Aorta (tissue), 5 donors: ENCODE measurements at regions not wholly inside any gene's neighbourhood (a gene's known extent, or its start where the extent isn't known, plus 50 kb on each side); places are given as distances from the start of the nearest gene placed in this dataset.
A peak's percentile ranks its signal among the peaks of the same experiment; 100 is the strongest.

Experiments
- ATAC-seq: fragments of 200-7000 bp; cut with Tn5 transposase; one replicate; pipeline ENCODE4 v1.9.1; 2022; ENCODE audit warnings: moderate library complexity; ENCODE audit not compliant: low FRiP score
- DNase-seq, 2 donors: peaks; one replicate each; pipeline ENCODE4 v3.0.0-alpha.2; 2020
- H3K27ac ChIP-seq, 2 donors: one replicate each; pipeline ENCODE4 v1.5.1; 2013; ENCODE audit warnings: low read length in 2 of 2, mild to moderate bottlenecking in 2 of 2, moderate library complexity in 2 of 2, control low read depth in 1 of 2, inconsistent platforms in 1 of 2, low read depth in 1 of 2
- H3K27me3 ChIP-seq, 2 donors: one replicate each; pipeline ENCODE4 v1.6.1; 2013; ENCODE audit warnings: control low read depth in 1 of 2, low read length in 1 of 2, mild to moderate bottlenecking in 1 of 2, moderate library complexity in 1 of 2; ENCODE audit not compliant: insufficient read depth in 2 of 2, control insufficient read depth in 1 of 2
- H3K36me3 ChIP-seq, 2 donors: one replicate each; pipeline ENCODE4 v1.6.1; 2013; ENCODE audit warnings: control low read depth in 1 of 2, low read length in 1 of 2, mild to moderate bottlenecking in 1 of 2; ENCODE audit not compliant: insufficient read depth in 2 of 2, control insufficient read depth in 1 of 2
- H3K4me1 ChIP-seq, 2 donors: one replicate each; pipeline ENCODE4 v1.6.1; 2013; ENCODE audit warnings: low read length in 2 of 2, control low read depth in 1 of 2, mild to moderate bottlenecking in 1 of 2, moderate library complexity in 1 of 2; ENCODE audit not compliant: insufficient read depth in 2 of 2, control insufficient read depth in 1 of 2
- H3K4me3 ChIP-seq, 2 donors: one replicate each; pipeline ENCODE4 v1.5.1; 2013; ENCODE audit warnings: low read length in 2 of 2, control low read depth in 1 of 2, mild to moderate bottlenecking in 1 of 2
- H3K9me3 ChIP-seq: one replicate; pipeline ENCODE4 v1.6.1; 2013; ENCODE audit warnings: mild to moderate bottlenecking, low read length; ENCODE audit not compliant: control insufficient read depth
- WGBS, 2 donors: extraction: QIAGEN DNeasy Blood & Tissue Kit; methylation state at CpG; one replicate each; pipeline ENCODE4 v1.1.7; 2013; 5-methylcytosine and 5-hydroxymethylcytosine counted together
- intact Hi-C, 2 donors: fragments of 100-400 bp; cut with DNase I; formaldehyde crosslinking; loops; one replicate each; pipeline versions ENCODE4 v1.14.2 to v1.15.0; 2022
- donor health status: healthy with polysubstance abuse.
- donor health status: Bipolar disorder and iron deficiency.
- donor health status: DM: no; HTN: no; CAD: no.
- donor health status: DM: no; HTN: no; CAD: no.
- donor health status: DM: yes; HTN: yes; CAD: no.

- no peak overlapping the region for H3K4me3 ChIP-seq
- ATAC-seq: peak; percentile 75
- peak in 1 of 2 donors; percentile 62 for DNase-seq
- no peaks in the 10 kb centered on the region for H3K36me3 ChIP-seq
- H3K27me3 ChIP-seq: no peaks in the 10 kb centered on the region
- peak overlapping the region; percentile 92 to 99 for H3K27ac ChIP-seq
- WGBS, 2 donors: 7 to 8% methylated on average over 10 of the region's 10 CpGs
- intact Hi-C loops: loop anchor here (5.0 kb wide), 3 partner anchors 160 to 260 kb away; partner anchors contain the start of gene KALRN (in 1 of the 2)
- no peaks in the 10 kb centered on the region for H3K9me3 ChIP-seq
- peaks cover 10 to 20% of the 10 kb centered on the region in 2 donors for H3K4me1 ChIP-seq
Observed at GRCh38 chr3:124277144-124277890, 285.4 kb upstream of the ROPN1 start.

GRCh38 chr3:124281453-124282316 is 289.8 kb upstream of the ROPN1 start:
- Histone ChIP-seq H3K27me3 (no peaks in the 10 kb centered on the region), H3K36me3 (no peaks in the 10 kb centered on the region), H3K27ac (peak overlapping the region; percentile 61 to 90), H3K4me3 (no peak overlapping the region), H3K9me3 (no peaks in the 10 kb centered on the region), H3K4me1 (peaks cover 10 to 18% of the 10 kb centered on the region in 2 donors)
- intact Hi-C loops: loop anchor here (5.0 kb wide), 3 partner anchors 34 to 264 kb away; partner anchors contain the start of gene KALRN (in 1 of the 2)
- 24 to 29% methylated on average over 6 of the region's 6 CpGs for WGBS, 2 donors
- DNase-seq: no peak
- ATAC-seq: peak; percentile 68

- 3 to 4% methylated on average over 3 of the region's 3 CpGs for WGBS, 2 donors
- H3K27ac ChIP-seq: peak overlapping the region; percentile 100
Observed at GRCh38 chr3:124282751-124283651, 291.1 kb upstream of the ROPN1 start.

GRCh38 chr3:124283652-124284023 is 291.7 kb upstream of the ROPN1 start:
- peak overlapping the region; percentile 100 for H3K27ac ChIP-seq
- H3K27me3 ChIP-seq: no peaks in the 10 kb centered on the region
- H3K4me3 ChIP-seq: no peak overlapping the region
- no peaks in the 10 kb centered on the region for H3K36me3 ChIP-seq
- DNase-seq (no peak), ATAC-seq (peak; percentile 55)
- H3K4me1 ChIP-seq: peaks cover 14 to 20% of the 10 kb centered on the region in 2 donors
- WGBS, 2 donors: 2 to 6% methylated on average over 2 of the region's 2 CpGs
- intact Hi-C loops: loop anchor here (5.0 kb wide), 3 partner anchors 36 to 266 kb away; partner anchors contain the start of gene KALRN (in 1 of the 2)
- no peaks in the 10 kb centered on the region for H3K9me3 ChIP-seq

More at GRCh38 chr3:124282751-124283651, 291.1 kb upstream of the ROPN1 start:
- Histone ChIP-seq H3K36me3 (no peaks in the 10 kb centered on the region), H3K9me3 (no peaks in the 10 kb centered on the region), H3K4me3 (no peak overlapping the region), H3K4me1 (peaks cover 13 to 20% of the 10 kb centered on the region in 2 donors), H3K27me3 (no peaks in the 10 kb centered on the region)
- ATAC-seq (peak; percentile 79), DNase-seq (peak in 1 of 2 donors; percentile 77)
- intact Hi-C loops: loop anchor here (5.0 kb wide), 3 partner anchors 36 to 266 kb away; partner anchors contain the start of gene KALRN (in 1 of the 2)

- intact Hi-C loops: no loop called here
- Histone ChIP-seq H3K4me3 (no peak overlapping the region), H3K4me1 (peaks cover 15 to 21% of the 10 kb centered on the region in 2 donors), H3K36me3 (peaks cover 0 to 4% of the 10 kb centered on the region in 2 donors), H3K9me3 (no peaks in the 10 kb centered on the region), H3K27ac (peak overlapping the region in 1 of 2 donors; percentile 51), H3K27me3 (no peaks in the 10 kb centered on the region)
- ATAC-seq (no peak), DNase-seq (no peak)
Observed at GRCh38 chr3:124288996-124289395, 297.1 kb upstream of the ROPN1 start.

- Histone ChIP-seq H3K4me3 (no peak overlapping the region), H3K9me3 (no peaks in the 10 kb centered on the region), H3K4me1 (peaks cover 9 to 17% of the 10 kb centered on the region in 2 donors), H3K27me3 (no peaks in the 10 kb centered on the region), H3K27ac (no peak overlapping the region), H3K36me3 (peaks cover 0 to 4% of the 10 kb centered on the region in 2 donors)
- intact Hi-C loops: no loop called here
- 72 to 74% methylated on average over 2 of the region's 2 CpGs for WGBS, 2 donors
- ATAC-seq: no peak
- DNase-seq: no peak
Observed at GRCh38 chr3:124291008-124291407, 299.1 kb upstream of the ROPN1 start.

- intact Hi-C loops: no loop called here
Observed at GRCh38 chr3:124292329-124292728, 300.4 kb upstream of the ROPN1 start.

GRCh38 chr3:124293584-124293983 is 301.7 kb upstream of the ROPN1 start:
- no peaks in the 10 kb centered on the region for H3K27me3 ChIP-seq
- H3K27ac ChIP-seq: no peak overlapping the region
- H3K4me3 ChIP-seq: no peak overlapping the region
- ATAC-seq (no peak), DNase-seq (no peak)
- H3K36me3 ChIP-seq: peaks cover 0 to 4% of the 10 kb centered on the region in 2 donors
- WGBS, 2 donors: 49 to 51% methylated on average over 2 of the region's 2 CpGs
- no peaks in the 10 kb centered on the region for H3K9me3 ChIP-seq
- H3K4me1 ChIP-seq: peaks cover 11 to 14% of the 10 kb centered on the region in 2 donors
- intact Hi-C loops: no loop called here

More at GRCh38 chr3:124292329-124292728, 300.4 kb upstream of the ROPN1 start:
- H3K4me3 ChIP-seq: no peak overlapping the region
- ATAC-seq (no peak), DNase-seq (no peak)
- no peaks in the 10 kb centered on the region for H3K9me3 ChIP-seq
- 96% methylated on average over 4 of the region's 4 CpGs for WGBS, 2 donors
- H3K36me3 ChIP-seq: peaks cover 0 to 4% of the 10 kb centered on the region in 2 donors
- no peaks in the 10 kb centered on the region for H3K27me3 ChIP-seq
- H3K4me1 ChIP-seq: peaks cover 10 to 15% of the 10 kb centered on the region in 2 donors
- no peak overlapping the region for H3K27ac ChIP-seq
